Left ventricle myocardium inferior (tissue), 1 donor: ENCODE measurements at regions not wholly inside any gene's neighbourhood (a gene's known extent, or its start where the extent isn't known, plus 50 kb on each side); places are given as distances from the start of the nearest gene placed in this dataset.

Source experiments
- DNase-seq: peaks from one replicate; pipeline ENCODE4 v3.0.0-alpha.2; 2020
- H3K27ac ChIP-seq: fragments of 200-600 bp; replicated peaks from 2 replicates; pipeline ENCODE4 v1.8.0; 2021
- H3K27me3 ChIP-seq: fragments of 200-600 bp; 2 replicates; pipeline ENCODE4 v1.8.0; 2021; ENCODE audit warnings: low read depth
- H3K36me3 ChIP-seq: fragments of 200-600 bp; 2 replicates; pipeline ENCODE4 v1.8.0; 2021
- H3K4me1 ChIP-seq: fragments of 200-600 bp; 2 replicates; pipeline ENCODE4 v1.8.0; 2021
- H3K4me3 ChIP-seq: fragments of 200-600 bp; 2 replicates; pipeline ENCODE4 v1.8.0; 2021; ENCODE audit warnings: mild to moderate bottlenecking, moderate library complexity
- H3K9me3 ChIP-seq: fragments of 200-600 bp; replicated peaks from 2 replicates; pipeline ENCODE4 v1.8.0; 2021
- CTCF ChIP-seq: fragments of 200-600 bp; IDR thresholded peaks from 2 replicates; pipeline ENCODE4 v1.8.0; 2021; ENCODE audit warnings: antibody characterized with exemption, mild to moderate bottlenecking, borderline replicate concordance
- intact Hi-C: fragments of 100-400 bp; cut with micrococcal nuclease; formaldehyde crosslinking; loops from one replicate; pipeline ENCODE4 v1.11.0; 2022
- donor health status: DM: no; HTN: yes; CAD: no; lungs with severe emphysema.

GRCh38 chr10:27599546-27599945, 95.4 kb downstream of the RAB18 start:
- TF ChIP-seq CTCF, result no peak
- H3K4me1 ChIP-seq, result no peaks in the 10 kb centered on the region

GRCh38 chr10:27600930-27601329, 96.8 kb downstream of the RAB18 start:
- no peak for DNase-seq
- H3K9me3 ChIP-seq, result peaks cover 3% of the 10 kb centered on the region
- H3K27ac ChIP-seq, result no peak overlapping the region
- no peaks in the 10 kb centered on the region for H3K36me3 ChIP-seq
- no peaks in the 10 kb centered on the region for H3K4me1 ChIP-seq
- no peaks in the 10 kb centered on the region for H3K27me3 ChIP-seq
- intact Hi-C loops, result no loop called here
- H3K4me3 ChIP-seq, result no peak overlapping the region
- no peak for TF ChIP-seq CTCF

More at GRCh38 chr10:27599546-27599945, 95.4 kb downstream of the RAB18 start:
- Histone ChIP-seq H3K9me3 (peaks cover 16% of the 10 kb centered on the region), H3K27ac (no peak overlapping the region), H3K27me3 (no peaks in the 10 kb centered on the region), H3K36me3 (no peaks in the 10 kb centered on the region), H3K4me3 (no peak overlapping the region)
- no peak for DNase-seq
- intact Hi-C loops, result no loop called here

- H3K9me3 ChIP-seq, result peaks cover 3% of the 10 kb centered on the region
- intact Hi-C loops, result no loop called here
- H3K27ac ChIP-seq, result peak overlapping the region; percentile 45
- TF ChIP-seq CTCF, result no peak
- H3K4me1 ChIP-seq, result no peaks in the 10 kb centered on the region
- H3K36me3 ChIP-seq, result no peaks in the 10 kb centered on the region
- no peaks in the 10 kb centered on the region for H3K27me3 ChIP-seq
- no peak overlapping the region for H3K4me3 ChIP-seq
- DNase-seq, result no peak
These were observed 97.4 kb downstream of the RAB18 start for GRCh38 chr10:27601503-27601902.

- intact Hi-C loops, result no loop called here
- no peaks in the 10 kb centered on the region for H3K36me3 ChIP-seq
- H3K4me1 ChIP-seq, result no peaks in the 10 kb centered on the region
- H3K27me3 ChIP-seq, result no peaks in the 10 kb centered on the region
- no peak for DNase-seq
- peaks cover 3% of the 10 kb centered on the region for H3K9me3 ChIP-seq
- TF ChIP-seq CTCF, result no peak
- no peak overlapping the region for H3K4me3 ChIP-seq
- peak overlapping the region; percentile 45 for H3K27ac ChIP-seq
These were observed 97.9 kb downstream of the RAB18 start for GRCh38 chr10:27601946-27602538.

GRCh38 chr10:27603104-27603503, 99.0 kb downstream of the RAB18 start:
- TF ChIP-seq CTCF, result no peak
- H3K36me3 ChIP-seq, result no peaks in the 10 kb centered on the region
- no peaks in the 10 kb centered on the region for H3K27me3 ChIP-seq
- no peak overlapping the region for H3K4me3 ChIP-seq
- intact Hi-C loops, result no loop called here
- H3K27ac ChIP-seq, result no peak overlapping the region
- H3K4me1 ChIP-seq, result no peaks in the 10 kb centered on the region
- no peak for DNase-seq
- peaks cover 3% of the 10 kb centered on the region for H3K9me3 ChIP-seq
